ENCODE measurements at regions not wholly inside any gene's neighbourhood (a gene's known extent, or its start where the extent isn't known, plus 50 kb on each side); places are given as distances from the start of the nearest gene placed in this dataset.

- peaks cover 6 to 16% (median 11%) of the 10 kb centered on the region in 7 donors for H3K9me3 Mint-ChIP-seq
- Histone ChIP-seq H3K27ac (ENCODE audit: low read depth in 1 of 2, low read length in 2 of 2) (no peak overlapping the region), H2AFZ (ENCODE audit: insufficient read depth, low read depth, low read length, poor library complexity, severe bottlenecking) (no peak overlapping the region), H3K4me2 (replicated peaks; ENCODE audit: extremely low read depth, low read length, poor library complexity, severe bottlenecking) (no peak overlapping the region), H3K4me3 (replicated peaks in 1 of 3; ENCODE audit: low read depth in 2 of 3, low read length in 3 of 3) (no peak overlapping the region), H3K9ac (ENCODE audit: insufficient read depth, low read length, poor library complexity, severe bottlenecking) (no peak overlapping the region), H3K27me3 (ENCODE audit: control insufficient read depth in 2 of 2, insufficient read depth in 2 of 2, low read length in 2 of 2) (peaks cover 0 to 2% of the 10 kb centered on the region in 2 donors), H3K36me3 (replicated peaks in 1 of 2; ENCODE audit: control insufficient read depth in 1 of 2, insufficient read depth in 2 of 2, low read length in 2 of 2) (no peaks in the 10 kb centered on the region), H3K4me1 (ENCODE audit: control insufficient read depth in 1 of 2, insufficient read depth in 2 of 2, low read length in 2 of 2) (no peaks in the 10 kb centered on the region), H3K9me3 (replicated peaks in 1 of 2; ENCODE audit: control insufficient read depth in 1 of 2, insufficient read depth in 1 of 2, low read length in 2 of 2) (peaks cover 0 to 11% of the 10 kb centered on the region in 2 donors), H4K20me1 (ENCODE audit: insufficient read depth, low read length) (no peaks in the 10 kb centered on the region), H3K79me2 (ENCODE audit: insufficient read depth, low read length) (no peaks in the 10 kb centered on the region)
- H3K27me3 Mint-ChIP-seq (ENCODE audit: low read depth in 3 of 3): peaks cover 0 to 3% (median 2%) of the 10 kb centered on the region in 3 donors
- no peaks in the 10 kb centered on the region for H3K4me1 Mint-ChIP-seq
- WGBS (ENCODE audit: insufficient coverage): 91% methylated on average over 9 of the region's 13 CpGs
- no peak overlapping the region for H3K27ac Mint-ChIP-seq
- no peak overlapping the region for H3K4me3 Mint-ChIP-seq
- TF ChIP-seq, protein P1, sequence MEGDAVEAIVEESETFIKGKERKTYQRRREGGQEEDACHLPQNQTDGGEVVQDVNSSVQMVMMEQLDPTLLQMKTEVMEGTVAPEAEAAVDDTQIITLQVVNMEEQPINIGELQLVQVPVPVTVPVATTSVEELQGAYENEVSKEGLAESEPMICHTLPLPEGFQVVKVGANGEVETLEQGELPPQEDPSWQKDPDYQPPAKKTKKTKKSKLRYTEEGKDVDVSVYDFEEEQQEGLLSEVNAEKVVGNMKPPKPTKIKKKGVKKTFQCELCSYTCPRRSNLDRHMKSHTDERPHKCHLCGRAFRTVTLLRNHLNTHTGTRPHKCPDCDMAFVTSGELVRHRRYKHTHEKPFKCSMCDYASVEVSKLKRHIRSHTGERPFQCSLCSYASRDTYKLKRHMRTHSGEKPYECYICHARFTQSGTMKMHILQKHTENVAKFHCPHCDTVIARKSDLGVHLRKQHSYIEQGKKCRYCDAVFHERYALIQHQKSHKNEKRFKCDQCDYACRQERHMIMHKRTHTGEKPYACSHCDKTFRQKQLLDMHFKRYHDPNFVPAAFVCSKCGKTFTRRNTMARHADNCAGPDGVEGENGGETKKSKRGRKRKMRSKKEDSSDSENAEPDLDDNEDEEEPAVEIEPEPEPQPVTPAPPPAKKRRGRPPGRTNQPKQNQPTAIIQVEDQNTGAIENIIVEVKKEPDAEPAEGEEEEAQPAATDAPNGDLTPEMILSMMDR (IDR thresholded peaks at IDR 0.05): no peak
- intact Hi-C loops (cut with micrococcal nuclease): no loop called here
- DNase-seq: no peak
- no peaks in the 10 kb centered on the region for H3K36me3 Mint-ChIP-seq
Observed at GRCh38 chr13:112142401-112142930, 75.5 kb downstream of the SOX1 start.

DNA sequence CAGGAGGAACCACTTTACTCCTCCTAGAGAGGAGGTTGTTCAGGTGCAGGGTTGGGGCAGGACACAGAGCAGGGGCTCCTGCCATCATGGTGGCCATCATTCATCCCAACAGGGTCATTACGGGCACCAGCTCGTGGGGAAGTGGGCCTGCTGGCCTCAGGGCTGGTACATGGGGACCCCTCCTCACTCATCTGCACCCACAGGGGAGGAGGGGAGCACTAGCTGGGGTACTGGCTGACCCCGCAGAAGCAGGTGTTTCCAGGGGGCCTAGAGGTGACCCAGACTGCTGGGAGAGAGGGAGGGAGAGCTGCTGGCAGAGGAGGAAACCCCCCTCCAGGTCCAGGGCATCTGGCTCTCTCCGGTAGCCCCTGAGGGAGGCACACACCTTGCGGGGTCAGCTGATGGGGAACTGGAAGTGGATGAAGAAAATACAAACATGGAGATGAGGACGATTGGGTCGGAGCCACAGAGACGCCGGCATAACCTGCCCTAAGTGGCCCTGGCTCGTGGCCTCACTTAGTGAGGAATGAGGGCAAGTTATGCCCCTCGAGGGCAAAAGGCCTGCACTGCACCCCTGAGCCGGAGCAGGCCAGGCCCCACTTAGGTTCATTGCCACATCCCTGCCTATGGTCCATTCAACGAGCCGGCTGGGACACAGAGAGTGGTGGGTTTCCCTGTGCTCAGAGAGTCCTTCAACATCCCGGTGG is 76.2 kb downstream of the SOX1 start:
- Mint-ChIP-seq H3K4me1 (no peaks in the 10 kb centered on the region), H3K4me3 (no peak overlapping the region), H3K27me3 (ENCODE audit: low read depth in 3 of 3) (peaks cover 0 to 3% (median 2%) of the 10 kb centered on the region in 3 donors), H3K36me3 (no peaks in the 10 kb centered on the region), H3K27ac (no peak overlapping the region), H3K9me3 (peaks cover 7 to 24% (median 16%) of the 10 kb centered on the region in 7 donors)
- no peak for DNase-seq
- 90% methylated on average over 10 of the region's 15 CpGs for WGBS (ENCODE audit: insufficient coverage)
- H3K4me2 ChIP-seq (replicated peaks; ENCODE audit: extremely low read depth, low read length, poor library complexity, severe bottlenecking): no peak overlapping the region
- H3K27me3 ChIP-seq (ENCODE audit: control insufficient read depth in 2 of 2, insufficient read depth in 2 of 2, low read length in 2 of 2): peaks cover 0 to 2% of the 10 kb centered on the region in 2 donors
- intact Hi-C loops (cut with micrococcal nuclease): no loop called here
- H4K20me1 ChIP-seq (ENCODE audit: insufficient read depth, low read length): no peaks in the 10 kb centered on the region
- peaks cover 0 to 15% of the 10 kb centered on the region in 2 donors for H3K9me3 ChIP-seq (replicated peaks in 1 of 2; ENCODE audit: control insufficient read depth in 1 of 2, insufficient read depth in 1 of 2, low read length in 2 of 2)
- no peak overlapping the region for H2AFZ ChIP-seq (ENCODE audit: insufficient read depth, low read depth, low read length, poor library complexity, severe bottlenecking)
- no peak overlapping the region for H3K4me3 ChIP-seq (replicated peaks in 1 of 3; ENCODE audit: low read depth in 2 of 3, low read length in 3 of 3)
- H3K27ac ChIP-seq (ENCODE audit: low read depth in 1 of 2, low read length in 2 of 2): no peak overlapping the region
- H3K4me1 ChIP-seq (ENCODE audit: control insufficient read depth in 1 of 2, insufficient read depth in 2 of 2, low read length in 2 of 2): no peaks in the 10 kb centered on the region
- no peaks in the 10 kb centered on the region for H3K79me2 ChIP-seq (ENCODE audit: insufficient read depth, low read length)
- no peaks in the 10 kb centered on the region for H3K36me3 ChIP-seq (replicated peaks in 1 of 2; ENCODE audit: control insufficient read depth in 1 of 2, insufficient read depth in 2 of 2, low read length in 2 of 2)
- H3K9ac ChIP-seq (ENCODE audit: insufficient read depth, low read length, poor library complexity, severe bottlenecking): no peak overlapping the region
- TF ChIP-seq, protein P1 (IDR thresholded peaks at IDR 0.05): no peak
